Smooth muscle cell (in vitro differentiated cells): ENCODE measurements at regions not wholly inside any gene's neighbourhood (a gene's known extent, or its start where the extent isn't known, plus 50 kb on each side); places are given as distances from the start of the nearest gene placed in this dataset.

ENCODE experiments used
- DNase-seq: peaks from one replicate; lab custom pipeline; 2025; ENCODE audit not compliant: unreplicated experiment; lab: John Stamatoyannopoulos, UW
- H2AFZ ChIP-seq: fragments of 200-600 bp; sonication (generic); 2 replicates; pipeline ENCODE4 v1.6.0; 2016; ENCODE audit warnings: antibody characterized with exemption, low read depth, mild to moderate bottlenecking
- H3F3A ChIP-seq: fragments of 200-600 bp; sonication (generic); 2 replicates; pipeline ENCODE4 v1.6.0; 2017; ENCODE audit warnings: antibody characterized with exemption, low read depth
- H3K27ac ChIP-seq: fragments of 200-600 bp; sonication (generic); 2 replicates; pipeline ENCODE4 v1.5.1; 2016; ENCODE audit warnings: low read depth, mild to moderate bottlenecking
- H3K27me3 ChIP-seq: fragments of 200-600 bp; sonication (generic); 2 replicates; pipeline ENCODE4 v1.6.1; 2016; ENCODE audit warnings: low read depth, mild to moderate bottlenecking
- H3K36me3 ChIP-seq: fragments of 200-600 bp; sonication (generic); 2 replicates; pipeline ENCODE4 v1.5.1; 2016; ENCODE audit warnings: low read depth
- H3K4me1 ChIP-seq: fragments of 200-600 bp; sonication (generic); 2 replicates; pipeline ENCODE4 v1.5.1; 2016; ENCODE audit warnings: low read depth
- H3K4me2 ChIP-seq: fragments of 200-600 bp; sonication (generic); 2 replicates; pipeline ENCODE4 v1.6.0; 2016; ENCODE audit warnings: mild to moderate bottlenecking
- H3K4me3 ChIP-seq: fragments of 200-600 bp; sonication (generic); 2 replicates; pipeline ENCODE4 v1.5.1; 2016; ENCODE audit warnings: mild to moderate bottlenecking
- H3K79me2 ChIP-seq: fragments of 200-600 bp; sonication (generic); 2 replicates; pipeline ENCODE4 v1.6.0; 2016; ENCODE audit warnings: low read depth, mild to moderate bottlenecking
- H3K9ac ChIP-seq: fragments of 200-600 bp; sonication (generic); 2 replicates; pipeline ENCODE4 v1.6.0; 2016; ENCODE audit warnings: low read depth
- H3K9me3 ChIP-seq: fragments of 200-600 bp; sonication (generic); replicated peaks from 2 replicates; pipeline ENCODE4 v1.5.1; 2016; ENCODE audit warnings: low read depth
- H4K20me1 ChIP-seq: fragments of 200-600 bp; sonication (generic); 2 replicates; pipeline ENCODE4 v1.6.0; 2016; ENCODE audit warnings: low read depth
- WGBS: methylation state at CpG from one replicate; pipeline ENCODE4 v1.1.7; 2016; ENCODE audit warnings: low lambda C conversion rate; 5-methylcytosine and 5-hydroxymethylcytosine counted together
- TF ChIP-seq, protein P1 (sequence below): fragments of 200-600 bp; sonication (generic); IDR thresholded peaks from 2 replicates; pipeline ENCODE4 v1.5.1; 2017; ENCODE audit warnings: borderline replicate concordance, mild to moderate bottlenecking, antibody characterized with exemption; ENCODE audit not compliant: insufficient read depth, poor library complexity, severe bottlenecking

DNA sequence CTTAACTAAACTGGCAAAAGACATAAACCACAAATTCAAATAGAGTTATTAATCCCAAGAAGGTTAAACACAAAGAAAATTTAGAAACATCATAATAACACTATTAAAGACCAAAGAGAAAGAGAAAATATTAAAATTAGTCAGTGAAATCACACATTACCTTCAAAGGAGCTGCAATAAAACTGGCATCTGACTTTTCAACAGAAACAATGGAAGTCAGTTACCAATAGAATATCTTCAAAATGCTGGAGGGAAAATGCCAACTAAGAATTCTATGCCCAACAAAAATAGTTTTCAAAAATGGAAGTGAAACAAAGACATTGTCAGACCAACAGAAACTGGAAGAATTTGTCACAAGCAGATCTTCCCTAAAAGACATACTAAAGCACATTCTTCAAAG, 68.7 kb upstream of the RNF7 start:
- DNase-seq = no peak
- no peaks in the 10 kb centered on the region for H3K36me3 ChIP-seq
- H3K27ac ChIP-seq = no peak overlapping the region
- H3F3A ChIP-seq = no peaks in the 10 kb centered on the region
- H2AFZ ChIP-seq = no peak overlapping the region
- H3K9ac ChIP-seq = no peak overlapping the region
- H3K4me3 ChIP-seq = no peak overlapping the region
- H3K4me2 ChIP-seq = no peak overlapping the region
- H3K27me3 ChIP-seq = no peaks in the 10 kb centered on the region
- H4K20me1 ChIP-seq = no peaks in the 10 kb centered on the region
- H3K79me2 ChIP-seq = no peaks in the 10 kb centered on the region
- no peaks in the 10 kb centered on the region for H3K9me3 ChIP-seq
- TF ChIP-seq, protein P1, sequence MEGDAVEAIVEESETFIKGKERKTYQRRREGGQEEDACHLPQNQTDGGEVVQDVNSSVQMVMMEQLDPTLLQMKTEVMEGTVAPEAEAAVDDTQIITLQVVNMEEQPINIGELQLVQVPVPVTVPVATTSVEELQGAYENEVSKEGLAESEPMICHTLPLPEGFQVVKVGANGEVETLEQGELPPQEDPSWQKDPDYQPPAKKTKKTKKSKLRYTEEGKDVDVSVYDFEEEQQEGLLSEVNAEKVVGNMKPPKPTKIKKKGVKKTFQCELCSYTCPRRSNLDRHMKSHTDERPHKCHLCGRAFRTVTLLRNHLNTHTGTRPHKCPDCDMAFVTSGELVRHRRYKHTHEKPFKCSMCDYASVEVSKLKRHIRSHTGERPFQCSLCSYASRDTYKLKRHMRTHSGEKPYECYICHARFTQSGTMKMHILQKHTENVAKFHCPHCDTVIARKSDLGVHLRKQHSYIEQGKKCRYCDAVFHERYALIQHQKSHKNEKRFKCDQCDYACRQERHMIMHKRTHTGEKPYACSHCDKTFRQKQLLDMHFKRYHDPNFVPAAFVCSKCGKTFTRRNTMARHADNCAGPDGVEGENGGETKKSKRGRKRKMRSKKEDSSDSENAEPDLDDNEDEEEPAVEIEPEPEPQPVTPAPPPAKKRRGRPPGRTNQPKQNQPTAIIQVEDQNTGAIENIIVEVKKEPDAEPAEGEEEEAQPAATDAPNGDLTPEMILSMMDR = no peak
- no peaks in the 10 kb centered on the region for H3K4me1 ChIP-seq

DNA sequence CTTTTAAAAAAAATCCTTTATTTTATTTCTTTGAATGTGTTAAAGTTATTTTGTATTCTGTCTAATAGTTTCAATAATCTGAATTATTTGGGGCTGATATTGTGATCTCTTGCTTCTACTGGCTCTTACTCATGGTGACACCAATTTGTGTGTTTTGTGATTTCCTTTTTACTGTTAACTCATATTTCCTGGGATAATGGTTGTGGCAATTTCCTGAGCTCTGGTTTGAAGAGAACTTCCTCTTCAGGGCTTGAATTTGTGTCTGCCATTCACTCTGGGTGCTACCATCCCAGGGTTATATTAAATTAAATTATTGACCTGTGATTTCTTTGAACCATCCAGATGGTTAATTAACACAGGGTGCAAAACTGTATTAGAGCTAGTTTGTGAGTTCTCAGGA, 60.4 kb upstream of the RNF7 start:
- no peaks in the 10 kb centered on the region for H3K9me3 ChIP-seq
- no peak overlapping the region for H3K4me2 ChIP-seq
- H3K27ac ChIP-seq = no peak overlapping the region
- H3F3A ChIP-seq = no peaks in the 10 kb centered on the region
- H2AFZ ChIP-seq = no peak overlapping the region
- TF ChIP-seq, protein P1 = no peak
- DNase-seq = no peak
- no peaks in the 10 kb centered on the region for H4K20me1 ChIP-seq
- no peaks in the 10 kb centered on the region for H3K27me3 ChIP-seq
- no peaks in the 10 kb centered on the region for H3K36me3 ChIP-seq
- H3K4me3 ChIP-seq = no peak overlapping the region
- H3K9ac ChIP-seq = no peak overlapping the region
- H3K79me2 ChIP-seq = no peaks in the 10 kb centered on the region
- no peaks in the 10 kb centered on the region for H3K4me1 ChIP-seq

DNA sequence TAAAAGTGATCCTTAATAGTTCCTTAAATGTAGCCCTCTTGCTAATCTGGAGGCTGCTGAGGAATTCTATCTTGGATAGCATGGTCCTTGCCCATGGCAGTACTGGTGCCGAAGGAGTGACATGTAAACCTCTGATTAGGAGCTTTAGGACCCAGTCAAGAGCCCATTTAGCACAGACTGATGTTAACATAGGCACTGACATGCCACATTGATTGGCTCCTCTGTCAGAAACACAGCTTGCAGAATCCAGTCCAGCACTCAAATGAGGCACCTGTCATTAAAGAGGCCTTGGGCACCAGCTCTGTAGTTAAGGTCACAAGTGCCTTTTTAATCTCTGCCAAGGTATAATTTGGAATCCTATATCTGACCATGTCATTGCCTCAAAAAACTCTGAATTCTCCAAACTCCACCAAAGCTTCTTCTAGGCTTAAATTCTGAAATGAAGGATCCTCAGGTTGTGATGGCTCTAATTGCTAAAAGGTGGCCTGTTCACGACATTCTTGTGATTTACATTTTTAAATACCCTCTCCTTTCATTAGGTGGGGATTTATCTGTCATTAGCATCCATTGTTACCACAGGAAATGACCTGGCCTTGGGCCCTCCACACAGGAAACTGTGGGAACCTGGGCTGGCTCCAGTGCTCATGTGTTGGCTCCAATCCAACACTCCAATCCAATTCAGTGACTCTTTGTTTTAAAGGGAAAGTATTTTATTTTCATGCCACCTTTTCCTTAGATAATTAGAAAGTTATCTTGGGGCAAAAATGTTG, 57.3 kb upstream of the RNF7 start:
- Histone ChIP-seq H2AFZ (no peak overlapping the region), H3K9ac (no peak overlapping the region), H3K27me3 (no peaks in the 10 kb centered on the region), H3K4me1 (no peaks in the 10 kb centered on the region), H3K27ac (no peak overlapping the region), H3K36me3 (no peaks in the 10 kb centered on the region), H3F3A (no peaks in the 10 kb centered on the region), H4K20me1 (no peaks in the 10 kb centered on the region), H3K79me2 (no peaks in the 10 kb centered on the region), H3K4me3 (no peak overlapping the region), H3K9me3 (no peaks in the 10 kb centered on the region), H3K4me2 (no peak overlapping the region)
- 48% methylated on average over 2 of the region's 2 CpGs for WGBS
- TF ChIP-seq, protein P1 = no peak
- DNase-seq = no peak

DNA sequence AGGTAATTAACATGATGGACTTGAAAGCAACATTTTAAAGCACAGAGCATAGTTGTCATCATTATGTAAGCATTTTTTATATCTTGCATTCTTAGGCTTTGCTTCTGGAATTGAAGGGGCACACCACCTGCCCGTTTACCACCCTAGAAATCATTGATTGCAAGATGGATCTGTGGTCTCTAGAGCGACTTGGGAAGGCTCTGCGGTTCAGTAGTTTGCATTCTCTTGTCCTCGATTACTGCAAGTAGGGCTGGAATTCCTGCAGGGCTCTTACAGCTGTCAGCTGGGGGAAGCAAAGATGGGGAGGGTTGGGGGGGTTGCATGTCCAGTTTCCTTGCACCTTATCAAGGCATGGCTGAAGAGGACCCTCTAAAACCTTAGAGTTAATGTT, 56.7 kb upstream of the RNF7 start:
- no peak overlapping the region for H3K4me2 ChIP-seq
- H3K27ac ChIP-seq = no peak overlapping the region
- no peaks in the 10 kb centered on the region for H3K27me3 ChIP-seq
- TF ChIP-seq, protein P1 = no peak
- no peaks in the 10 kb centered on the region for H3K79me2 ChIP-seq
- H3K36me3 ChIP-seq = no peaks in the 10 kb centered on the region
- H3K9ac ChIP-seq = no peak overlapping the region
- WGBS = 65% methylated on average over 4 of the region's 4 CpGs
- no peaks in the 10 kb centered on the region for H3F3A ChIP-seq
- H2AFZ ChIP-seq = no peak overlapping the region
- H3K9me3 ChIP-seq = no peaks in the 10 kb centered on the region
- no peaks in the 10 kb centered on the region for H3K4me1 ChIP-seq
- H4K20me1 ChIP-seq = no peaks in the 10 kb centered on the region
- H3K4me3 ChIP-seq = no peak overlapping the region
- DNase-seq = no peak
